GM23248 (cell line): ENCODE measurements at regions not wholly inside any gene's neighbourhood (a gene's known extent, or its start where the extent isn't known, plus 50 kb on each side); places are given as distances from the start of the nearest gene placed in this dataset.

Source experiments
- EZH2 ChIP-seq: fragments of 200-600 bp; sonication (generic); IDR thresholded peaks from 2 replicates; pipeline ENCODE4 v1.6.1; 2018; ENCODE audit warnings: antibody characterized with exemption, mild to moderate bottlenecking; ENCODE audit not compliant: insufficient read depth, poor library complexity, severe bottlenecking
- EZH2phosphoT487 ChIP-seq: fragments of 200-600 bp; sonication (generic); IDR thresholded peaks from 2 replicates; pipeline ENCODE4 v1.6.1; 2018; ENCODE audit warnings: antibody characterized with exemption, moderate library complexity, mild to moderate bottlenecking, low read depth; ENCODE audit not compliant: insufficient read depth

DNA sequence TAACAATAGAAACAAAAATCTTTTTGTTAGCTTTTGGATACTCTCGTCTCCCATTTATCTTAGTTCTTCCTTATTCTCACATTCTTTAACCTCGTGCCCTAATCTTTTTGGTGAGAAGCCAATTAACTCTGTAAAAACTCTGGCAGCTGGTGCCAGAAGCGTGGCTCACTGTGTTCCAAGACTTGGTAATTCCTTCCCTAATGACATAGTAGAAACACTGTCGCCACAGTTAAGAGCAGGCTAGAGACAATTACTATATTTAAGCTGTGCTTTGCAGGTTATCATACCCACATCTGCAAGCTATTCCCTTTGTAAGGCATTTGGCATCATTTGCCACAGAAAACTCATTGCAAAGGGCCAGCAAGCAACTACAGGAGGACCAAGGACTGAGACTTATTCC, 160.9 kb upstream of the PIK3R1 start:
- TF ChIP-seq EZH2 (no peak), EZH2phosphoT487 (no peak)
